HG02588 (cell line): ENCODE measurements at regions not wholly inside any gene's neighbourhood (a gene's known extent, or its start where the extent isn't known, plus 50 kb on each side); places are given as distances from the start of the nearest gene placed in this dataset.
"Not testable (repeated sequence)": the region's sequence is repeated elsewhere in the genome, so short reads cannot be mapped to it uniquely, and the experiment has no call there.

ENCODE experiments used
- ATAC-seq: cut with Tn5 transposase; IDR thresholded peaks from one replicate; pipeline ENCODE4 v1.9.1; 2021; ENCODE audit warnings: mild to moderate bottlenecking, moderate library complexity; ENCODE audit not compliant: unreplicated experiment

DNA sequence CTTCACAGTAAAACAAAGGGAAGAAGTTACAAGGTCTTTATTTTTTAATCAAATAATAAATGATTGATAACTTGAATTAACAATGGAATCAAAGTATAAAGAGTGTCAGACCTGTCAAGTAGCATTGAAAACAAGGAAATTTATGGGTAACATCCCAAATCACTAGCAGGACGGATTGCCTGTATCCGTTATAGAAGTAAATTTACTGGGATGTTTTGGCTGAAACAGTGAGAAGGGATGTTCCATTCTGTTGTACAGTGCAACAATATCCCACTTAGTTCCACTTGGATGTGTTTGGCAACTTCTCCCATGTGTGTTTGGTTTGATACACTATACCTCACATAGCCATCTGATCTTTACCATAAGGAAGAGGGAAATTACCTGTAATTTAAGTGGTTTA is 421.0 kb upstream of the CHD1 start:
- no peak for ATAC-seq

GRCh38 chr5:99348597-99348996 is 419.8 kb upstream of the CHD1 start:
- ATAC-seq = no peak

DNA sequence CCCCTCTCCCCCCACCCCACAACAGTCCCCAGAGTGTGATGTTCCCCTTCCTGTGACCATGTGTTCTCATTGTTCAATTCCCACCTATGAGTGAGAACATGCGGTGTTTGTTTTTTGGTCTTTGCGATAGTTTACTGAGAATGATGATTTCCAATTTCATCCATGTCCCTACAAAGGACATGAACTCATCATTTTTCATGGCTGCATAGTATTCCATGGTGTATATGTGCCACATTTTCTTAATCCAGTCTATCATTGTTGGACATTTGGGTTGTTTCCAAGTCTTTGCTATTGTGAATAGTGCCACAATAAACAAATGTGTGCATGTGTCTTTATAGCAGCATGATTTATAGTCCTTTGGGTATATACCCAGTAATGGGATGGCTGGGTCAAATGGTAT is 411.0 kb upstream of the CHD1 start:
- ATAC-seq = not testable (repeated sequence)

DNA sequence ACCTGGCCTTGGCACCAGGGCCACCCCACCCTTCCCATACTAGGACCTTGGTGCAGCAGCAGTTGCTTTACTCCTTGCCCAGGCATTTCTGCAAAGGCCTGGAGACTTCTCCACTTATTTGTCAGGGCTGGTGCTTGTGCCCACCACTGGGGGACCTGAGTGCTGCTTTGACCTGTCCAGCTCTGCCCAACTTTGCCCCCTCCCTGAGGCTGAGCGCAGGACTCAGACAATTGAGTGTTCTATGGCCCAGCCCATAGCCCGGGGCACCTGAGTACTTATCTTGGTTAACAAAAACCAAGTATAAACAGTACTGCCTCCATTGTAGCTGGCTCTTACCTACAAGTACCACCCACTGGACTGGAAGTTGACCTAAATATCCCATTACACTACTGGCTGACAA is 406.1 kb upstream of the CHD1 start:
- ATAC-seq = no peak

- no peak for ATAC-seq
These were observed 402.3 kb upstream of the CHD1 start for GRCh38 chr5:99331061-99331460.

GRCh38 chr5:99320436-99320835 is 391.6 kb upstream of the CHD1 start:
- no peak for ATAC-seq

GRCh38 chr5:99317136-99317535 is 388.3 kb upstream of the CHD1 start:
- ATAC-seq = no peak

GRCh38 chr5:99316484-99316883 is 387.7 kb upstream of the CHD1 start:
- no peak for ATAC-seq

- ATAC-seq = no peak
These were observed 386.8 kb upstream of the CHD1 start for GRCh38 chr5:99315413-99316183.

GRCh38 chr5:99314721-99315120 is 385.9 kb upstream of the CHD1 start:
- no peak for ATAC-seq

DNA sequence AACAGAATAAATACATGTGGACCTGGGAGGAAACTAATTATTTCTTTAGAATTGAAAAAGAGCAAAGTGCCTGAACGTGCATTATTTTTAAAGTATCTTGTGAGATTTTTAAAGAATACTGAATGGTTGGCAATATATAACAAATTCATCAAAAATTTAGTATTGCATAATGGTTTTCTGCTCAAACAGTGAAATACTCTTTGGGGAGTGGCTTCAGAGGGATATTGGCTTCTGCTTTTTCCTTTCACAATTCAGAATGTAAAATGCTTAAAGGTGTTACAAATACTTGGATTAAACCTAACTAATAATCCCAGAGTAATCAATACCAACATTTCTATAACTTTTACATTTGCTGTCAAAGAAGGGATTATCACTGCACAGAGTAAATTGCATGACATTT is 379.3 kb upstream of the CHD1 start:
- no peak for ATAC-seq

GRCh38 chr5:99305045-99305580 is 376.3 kb upstream of the CHD1 start:
- no peak for ATAC-seq

- no peak for ATAC-seq
These were observed 356.8 kb upstream of the CHD1 start for GRCh38 chr5:99285606-99286005.

DNA sequence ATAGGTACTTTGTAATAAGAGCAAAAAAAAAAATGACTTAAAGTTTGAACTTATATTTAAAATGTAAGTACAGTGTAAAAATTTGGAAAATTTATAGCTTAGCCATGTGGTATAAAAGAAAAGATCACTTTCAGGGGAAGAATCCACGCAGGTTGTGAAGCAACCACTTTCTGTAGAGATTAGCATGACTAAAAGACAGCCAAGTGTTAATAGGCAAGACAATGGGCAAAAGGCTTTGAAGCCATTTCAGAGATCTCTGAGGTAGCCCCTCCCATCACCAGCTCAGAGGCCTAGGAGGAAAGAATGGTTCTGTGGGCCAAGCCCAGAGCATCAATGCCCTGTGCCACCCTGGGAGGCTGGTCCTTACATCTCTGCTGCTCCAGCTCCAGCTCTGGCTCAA is 346.3 kb upstream of the CHD1 start:
- ATAC-seq = no peak

- no peak for ATAC-seq
These were observed 343.8 kb upstream of the CHD1 start for GRCh38 chr5:99272576-99272975.

GRCh38 chr5:99258819-99259218 is 330.0 kb upstream of the CHD1 start:
- no peak for ATAC-seq

- no peak for ATAC-seq
These were observed 319.3 kb upstream of the CHD1 start for GRCh38 chr5:99248066-99248465.

DNA sequence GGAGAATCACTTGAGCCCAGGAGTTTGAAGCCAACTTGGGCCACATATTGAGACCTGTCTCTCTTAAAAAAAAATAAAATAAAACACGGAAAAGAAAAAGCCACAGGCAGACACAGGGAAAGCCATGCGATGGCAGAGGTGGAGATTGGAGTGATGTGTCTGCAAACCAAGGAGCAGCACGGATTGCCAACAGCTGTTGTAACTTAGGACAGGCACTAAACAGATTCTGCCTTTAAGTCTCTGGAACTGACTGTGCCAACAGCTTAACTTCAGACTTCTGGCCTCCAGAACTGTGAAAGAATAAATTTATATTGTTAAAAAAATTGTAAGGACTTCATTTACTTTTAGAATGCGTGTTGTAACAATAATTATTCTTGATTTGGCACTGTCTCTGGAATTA is 318.5 kb upstream of the CHD1 start:
- no peak for ATAC-seq

DNA sequence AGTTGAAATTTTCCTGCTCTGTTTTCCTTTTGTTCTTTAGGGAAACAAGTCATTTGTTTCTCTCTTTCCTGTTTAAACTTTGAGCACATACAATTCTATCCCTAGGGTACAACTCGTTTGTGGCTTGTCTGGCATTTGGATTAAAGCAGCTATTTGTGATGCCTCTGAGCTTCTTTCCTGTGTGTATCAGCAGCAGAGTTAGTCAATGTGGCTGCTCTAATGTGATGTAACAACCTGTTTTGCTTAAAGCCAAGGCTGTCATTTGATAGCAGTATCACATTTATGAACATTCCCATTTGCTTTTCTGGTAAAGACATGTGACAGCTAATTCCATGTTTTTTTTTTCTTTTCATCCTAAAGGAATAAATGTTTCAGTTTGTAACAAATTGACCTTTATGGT is 314.3 kb upstream of the CHD1 start:
- ATAC-seq = no peak

- no peak for ATAC-seq
These were observed 311.1 kb upstream of the CHD1 start for GRCh38 chr5:99239826-99240360.

- no peak for ATAC-seq
These were observed 262.5 kb upstream of the CHD1 start for GRCh38 chr5:99191206-99191745.

- no peak for ATAC-seq
These were observed 258.8 kb upstream of the CHD1 start for GRCh38 chr5:99187611-99188010.
